ENCODE measurements at regions not wholly inside any gene's neighbourhood (a gene's known extent, or its start where the extent isn't known, plus 50 kb on each side); places are given as distances from the start of the nearest gene placed in this dataset.

GRCh38 chr1:79325705-79326104 is 319.2 kb upstream of the ADGRL4 start:
- Mint-ChIP-seq H3K27ac (no peak overlapping the region), H3K36me3 (no peaks in the 10 kb centered on the region), H3K27me3 (no peaks in the 10 kb centered on the region), H3K9me3 (peaks cover 0 to 29% (median 7%) of the 10 kb centered on the region in 5 donors), H3K4me1 (no peaks in the 10 kb centered on the region), H3K4me3 (no peak overlapping the region)
- Histone ChIP-seq H3K4me1 (ENCODE audit: insufficient read depth, low read length) (no peaks in the 10 kb centered on the region), H3K36me3 (ENCODE audit: insufficient read depth, low read length) (no peaks in the 10 kb centered on the region), H3K9me3 (ENCODE audit: low read length) (no peaks in the 10 kb centered on the region), H3K27me3 (ENCODE audit: insufficient read depth, low read length, poor library complexity, severe bottlenecking) (no peaks in the 10 kb centered on the region), H3K4me3 (ENCODE audit: low read length) (no peak overlapping the region), H3K27ac (ENCODE audit: low read depth, low read length) (no peak overlapping the region)
- no peak for DNase-seq
- ChIA-PET CTCF (no interaction called here), POLR2A (no interaction called here)

DNA sequence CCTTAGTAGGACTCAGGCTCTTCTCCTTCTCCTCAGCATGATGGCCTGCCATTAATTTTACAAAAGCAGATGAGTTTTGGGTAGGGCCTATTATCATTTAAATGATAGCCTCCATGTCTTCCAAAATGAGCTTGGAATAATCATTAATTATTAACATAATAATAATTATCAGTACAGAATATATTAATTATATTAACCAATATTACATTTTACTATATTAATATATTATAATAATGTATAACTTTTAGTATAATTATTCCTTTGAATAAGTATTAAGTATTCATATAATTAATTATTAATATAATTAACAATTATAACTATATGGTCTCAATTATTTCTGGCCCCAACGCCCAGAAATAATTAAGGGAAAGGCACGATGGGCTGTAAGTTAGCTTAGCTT is 318.6 kb upstream of the ADGRL4 start:
- Mint-ChIP-seq H3K27me3 (no peaks in the 10 kb centered on the region), H3K36me3 (no peaks in the 10 kb centered on the region), H3K27ac (no peak overlapping the region), H3K4me3 (no peak overlapping the region), H3K4me1 (no peaks in the 10 kb centered on the region), H3K9me3 (peaks cover 0 to 29% (median 7%) of the 10 kb centered on the region in 5 donors)
- no peak for DNase-seq
- Histone ChIP-seq H3K9me3 (ENCODE audit: low read length) (no peaks in the 10 kb centered on the region), H3K27me3 (ENCODE audit: insufficient read depth, low read length, poor library complexity, severe bottlenecking) (no peaks in the 10 kb centered on the region), H3K27ac (ENCODE audit: low read depth, low read length) (no peak overlapping the region), H3K36me3 (ENCODE audit: insufficient read depth, low read length) (no peaks in the 10 kb centered on the region), H3K4me1 (ENCODE audit: insufficient read depth, low read length) (no peaks in the 10 kb centered on the region), H3K4me3 (ENCODE audit: low read length) (no peak overlapping the region)
- ChIA-PET CTCF (no interaction called here), POLR2A (no interaction called here)

GRCh38 chr1:79323239-79324025 is 316.9 kb upstream of the ADGRL4 start:
- H3K27ac Mint-ChIP-seq, result no peak overlapping the region
- Histone ChIP-seq H3K4me3 (ENCODE audit: low read length) (no peak overlapping the region), H3K4me1 (ENCODE audit: insufficient read depth, low read length) (no peaks in the 10 kb centered on the region), H3K27me3 (ENCODE audit: insufficient read depth, low read length, poor library complexity, severe bottlenecking) (no peaks in the 10 kb centered on the region), H3K27ac (ENCODE audit: low read depth, low read length) (no peak overlapping the region), H3K9me3 (ENCODE audit: low read length) (no peaks in the 10 kb centered on the region), H3K36me3 (ENCODE audit: insufficient read depth, low read length) (no peaks in the 10 kb centered on the region)
- DNase-seq, result no peak
- no peak overlapping the region for H3K4me3 Mint-ChIP-seq
- CTCF ChIA-PET, result no interaction called here
- POLR2A ChIA-PET, result no interaction called here
- peaks cover 0 to 29% (median 7%) of the 10 kb centered on the region in 5 donors for H3K9me3 Mint-ChIP-seq
- no peaks in the 10 kb centered on the region for H3K27me3 Mint-ChIP-seq
- no peaks in the 10 kb centered on the region for H3K36me3 Mint-ChIP-seq
- no peaks in the 10 kb centered on the region for H3K4me1 Mint-ChIP-seq

GRCh38 chr1:79322511-79323027 is 316.0 kb upstream of the ADGRL4 start:
- H3K36me3 ChIP-seq (ENCODE audit: insufficient read depth, low read length), result no peaks in the 10 kb centered on the region
- no peaks in the 10 kb centered on the region for H3K27me3 ChIP-seq (ENCODE audit: insufficient read depth, low read length, poor library complexity, severe bottlenecking)
- no peak overlapping the region for H3K27ac Mint-ChIP-seq
- no peaks in the 10 kb centered on the region for H3K4me1 Mint-ChIP-seq
- no peak for DNase-seq
- POLR2A ChIA-PET, result no interaction called here
- H3K9me3 Mint-ChIP-seq, result peaks cover 0 to 25% (median 5%) of the 10 kb centered on the region in 5 donors
- no peaks in the 10 kb centered on the region for H3K36me3 Mint-ChIP-seq
- H3K27me3 Mint-ChIP-seq, result no peaks in the 10 kb centered on the region
- CTCF ChIA-PET, result no interaction called here
- H3K4me3 Mint-ChIP-seq, result no peak overlapping the region
- H3K27ac ChIP-seq (ENCODE audit: low read depth, low read length), result no peak overlapping the region
- H3K4me1 ChIP-seq (ENCODE audit: insufficient read depth, low read length), result no peaks in the 10 kb centered on the region
- no peak overlapping the region for H3K4me3 ChIP-seq (ENCODE audit: low read length)
- H3K9me3 ChIP-seq (ENCODE audit: low read length), result no peaks in the 10 kb centered on the region

GRCh38 chr1:79312438-79312837 is 305.9 kb upstream of the ADGRL4 start:
- no peaks in the 10 kb centered on the region for H3K36me3 Mint-ChIP-seq
- no peaks in the 10 kb centered on the region for H3K4me1 Mint-ChIP-seq
- ChIA-PET CTCF (no interaction called here), POLR2A (no interaction called here)
- Histone ChIP-seq H3K9me3 (ENCODE audit: low read length) (no peaks in the 10 kb centered on the region), H3K27me3 (ENCODE audit: insufficient read depth, low read length, poor library complexity, severe bottlenecking) (no peaks in the 10 kb centered on the region), H3K4me3 (ENCODE audit: low read length) (no peak overlapping the region), H3K36me3 (ENCODE audit: insufficient read depth, low read length) (no peaks in the 10 kb centered on the region), H3K27ac (ENCODE audit: low read depth, low read length) (no peak overlapping the region), H3K4me1 (ENCODE audit: insufficient read depth, low read length) (no peaks in the 10 kb centered on the region)
- DNase-seq, result no peak
- no peak overlapping the region for H3K4me3 Mint-ChIP-seq
- H3K27me3 Mint-ChIP-seq, result no peaks in the 10 kb centered on the region
- no peak overlapping the region for H3K27ac Mint-ChIP-seq
- H3K9me3 Mint-ChIP-seq, result peaks cover 0 to 10% (median 3%) of the 10 kb centered on the region in 5 donors

GRCh38 chr1:79310609-79311008 is 304.1 kb upstream of the ADGRL4 start:
- ChIA-PET POLR2A (no interaction called here), CTCF (no interaction called here)
- H3K4me1 Mint-ChIP-seq, result no peaks in the 10 kb centered on the region
- no peaks in the 10 kb centered on the region for H3K36me3 ChIP-seq (ENCODE audit: insufficient read depth, low read length)
- H3K27ac Mint-ChIP-seq, result no peak overlapping the region
- no peaks in the 10 kb centered on the region for H3K27me3 ChIP-seq (ENCODE audit: insufficient read depth, low read length, poor library complexity, severe bottlenecking)
- H3K4me3 Mint-ChIP-seq, result no peak overlapping the region
- H3K27me3 Mint-ChIP-seq, result no peaks in the 10 kb centered on the region
- no peak overlapping the region for H3K27ac ChIP-seq (ENCODE audit: low read depth, low read length)
- no peak overlapping the region for H3K4me3 ChIP-seq (ENCODE audit: low read length)
- DNase-seq, result no peak
- no peaks in the 10 kb centered on the region for H3K4me1 ChIP-seq (ENCODE audit: insufficient read depth, low read length)
- peaks cover 0 to 9% (median 2%) of the 10 kb centered on the region in 5 donors for H3K9me3 Mint-ChIP-seq
- H3K36me3 Mint-ChIP-seq, result no peaks in the 10 kb centered on the region
- no peaks in the 10 kb centered on the region for H3K9me3 ChIP-seq (ENCODE audit: low read length)

DNA sequence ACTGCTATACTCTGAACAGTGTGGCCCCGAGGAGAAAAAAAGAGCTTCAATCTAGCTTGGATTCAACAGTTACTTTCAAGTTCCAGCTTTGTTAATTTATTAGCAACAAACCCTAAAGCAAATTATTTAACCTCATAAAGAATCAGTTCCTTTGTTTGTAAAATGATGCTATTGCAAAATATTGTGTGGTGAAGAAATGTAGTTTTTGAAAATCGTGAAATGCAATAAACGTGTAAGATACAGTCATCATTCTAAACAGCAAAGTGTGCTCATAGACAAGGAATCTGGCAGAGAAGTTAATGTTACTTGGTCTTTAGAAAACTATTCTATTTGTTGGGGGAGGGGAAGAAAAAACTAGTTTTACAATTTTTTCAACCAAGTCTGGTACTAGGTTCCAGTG is 297.6 kb upstream of the ADGRL4 start:
- no peak overlapping the region for H3K4me3 ChIP-seq (ENCODE audit: low read length)
- POLR2A ChIA-PET, result no interaction called here
- no peaks in the 10 kb centered on the region for H3K36me3 Mint-ChIP-seq
- H3K4me3 Mint-ChIP-seq, result no peak overlapping the region
- H3K36me3 ChIP-seq (ENCODE audit: insufficient read depth, low read length), result no peaks in the 10 kb centered on the region
- no peaks in the 10 kb centered on the region for H3K9me3 ChIP-seq (ENCODE audit: low read length)
- no peaks in the 10 kb centered on the region for H3K27me3 ChIP-seq (ENCODE audit: insufficient read depth, low read length, poor library complexity, severe bottlenecking)
- no peak overlapping the region for H3K27ac Mint-ChIP-seq
- H3K9me3 Mint-ChIP-seq, result peaks cover 0 to 18% (median 5%) of the 10 kb centered on the region in 5 donors
- no peak for DNase-seq
- no peaks in the 10 kb centered on the region for H3K4me1 Mint-ChIP-seq
- CTCF ChIA-PET, result no interaction called here
- H3K27ac ChIP-seq (ENCODE audit: low read depth, low read length), result no peak overlapping the region
- no peaks in the 10 kb centered on the region for H3K4me1 ChIP-seq (ENCODE audit: insufficient read depth, low read length)
- no peaks in the 10 kb centered on the region for H3K27me3 Mint-ChIP-seq

GRCh38 chr1:79303040-79303439 is 296.5 kb upstream of the ADGRL4 start:
- Histone ChIP-seq H3K4me3 (ENCODE audit: low read length) (no peak overlapping the region), H3K4me1 (ENCODE audit: insufficient read depth, low read length) (no peaks in the 10 kb centered on the region), H3K9me3 (ENCODE audit: low read length) (no peaks in the 10 kb centered on the region), H3K36me3 (ENCODE audit: insufficient read depth, low read length) (no peaks in the 10 kb centered on the region), H3K27ac (ENCODE audit: low read depth, low read length) (no peak overlapping the region), H3K27me3 (ENCODE audit: insufficient read depth, low read length, poor library complexity, severe bottlenecking) (no peaks in the 10 kb centered on the region)
- no peak for DNase-seq
- ChIA-PET CTCF (no interaction called here), POLR2A (no interaction called here)
- no peak overlapping the region for H3K4me3 Mint-ChIP-seq
- no peaks in the 10 kb centered on the region for H3K4me1 Mint-ChIP-seq
- H3K36me3 Mint-ChIP-seq, result no peaks in the 10 kb centered on the region
- peaks cover 0 to 18% (median 5%) of the 10 kb centered on the region in 5 donors for H3K9me3 Mint-ChIP-seq
- no peaks in the 10 kb centered on the region for H3K27me3 Mint-ChIP-seq
- H3K27ac Mint-ChIP-seq, result no peak overlapping the region
